ENCODE measurements at regions not wholly inside any gene's neighbourhood (a gene's known extent, or its start where the extent isn't known, plus 50 kb on each side); places are given as distances from the start of the nearest gene placed in this dataset.

- H3K36me3 Mint-ChIP-seq (ENCODE audit: unreplicated experiment), result no peaks in the 10 kb centered on the region
- no peak for TF ChIP-seq CTCF (IDR thresholded peaks at IDR 0.05)
- H3K4me3 Mint-ChIP-seq (ENCODE audit: unreplicated experiment), result no peak overlapping the region
- no peak for DNase-seq (ENCODE audit: extremely low spot score, unreplicated experiment)
- H3K4me1 Mint-ChIP-seq (ENCODE audit: unreplicated experiment), result no peaks in the 10 kb centered on the region
- no peak overlapping the region for H3K27ac Mint-ChIP-seq (ENCODE audit: unreplicated experiment)
- no peaks in the 10 kb centered on the region for H3K9me3 Mint-ChIP-seq (ENCODE audit: unreplicated experiment)
- peaks cover 10% of the 10 kb centered on the region for H3K27me3 Mint-ChIP-seq (ENCODE audit: unreplicated experiment)
Measured at GRCh38 chr2:212745359-212745758, 206.8 kb upstream of the ERBB4 start.

- DNase-seq (ENCODE audit: extremely low spot score, unreplicated experiment), result no peak
- peaks cover 9% of the 10 kb centered on the region for H3K27me3 Mint-ChIP-seq (ENCODE audit: unreplicated experiment)
- H3K9me3 Mint-ChIP-seq (ENCODE audit: unreplicated experiment), result no peaks in the 10 kb centered on the region
- H3K4me1 Mint-ChIP-seq (ENCODE audit: unreplicated experiment), result no peaks in the 10 kb centered on the region
- no peak overlapping the region for H3K27ac Mint-ChIP-seq (ENCODE audit: unreplicated experiment)
- no peak for TF ChIP-seq CTCF (IDR thresholded peaks at IDR 0.05)
- H3K36me3 Mint-ChIP-seq (ENCODE audit: unreplicated experiment), result no peaks in the 10 kb centered on the region
- no peak overlapping the region for H3K4me3 Mint-ChIP-seq (ENCODE audit: unreplicated experiment)
Measured at GRCh38 chr2:212737392-212738172, 199.0 kb upstream of the ERBB4 start.

GRCh38 chr2:212736385-212736726, 197.8 kb upstream of the ERBB4 start:
- no peak overlapping the region for H3K4me3 Mint-ChIP-seq (ENCODE audit: unreplicated experiment)
- no peak for TF ChIP-seq CTCF (IDR thresholded peaks at IDR 0.05)
- H3K4me1 Mint-ChIP-seq (ENCODE audit: unreplicated experiment), result no peaks in the 10 kb centered on the region
- H3K9me3 Mint-ChIP-seq (ENCODE audit: unreplicated experiment), result no peaks in the 10 kb centered on the region
- H3K27me3 Mint-ChIP-seq (ENCODE audit: unreplicated experiment), result peaks cover 9% of the 10 kb centered on the region
- H3K36me3 Mint-ChIP-seq (ENCODE audit: unreplicated experiment), result no peaks in the 10 kb centered on the region
- H3K27ac Mint-ChIP-seq (ENCODE audit: unreplicated experiment), result no peak overlapping the region
- no peak for DNase-seq (ENCODE audit: extremely low spot score, unreplicated experiment)

GRCh38 chr2:212733273-212733672, 194.7 kb upstream of the ERBB4 start:
- no peak for TF ChIP-seq CTCF (IDR thresholded peaks at IDR 0.05)
- no peaks in the 10 kb centered on the region for H3K4me1 Mint-ChIP-seq (ENCODE audit: unreplicated experiment)
- no peaks in the 10 kb centered on the region for H3K36me3 Mint-ChIP-seq (ENCODE audit: unreplicated experiment)
- H3K27ac Mint-ChIP-seq (ENCODE audit: unreplicated experiment), result no peak overlapping the region
- no peak for DNase-seq (ENCODE audit: extremely low spot score, unreplicated experiment)
- peaks cover 10% of the 10 kb centered on the region for H3K27me3 Mint-ChIP-seq (ENCODE audit: unreplicated experiment)
- no peak overlapping the region for H3K4me3 Mint-ChIP-seq (ENCODE audit: unreplicated experiment)
- no peaks in the 10 kb centered on the region for H3K9me3 Mint-ChIP-seq (ENCODE audit: unreplicated experiment)

- peaks cover 8% of the 10 kb centered on the region for H3K27me3 Mint-ChIP-seq (ENCODE audit: unreplicated experiment)
- no peak for TF ChIP-seq CTCF (IDR thresholded peaks at IDR 0.05)
- H3K4me1 Mint-ChIP-seq (ENCODE audit: unreplicated experiment), result no peaks in the 10 kb centered on the region
- no peak overlapping the region for H3K27ac Mint-ChIP-seq (ENCODE audit: unreplicated experiment)
- no peak for DNase-seq (ENCODE audit: extremely low spot score, unreplicated experiment)
- no peaks in the 10 kb centered on the region for H3K36me3 Mint-ChIP-seq (ENCODE audit: unreplicated experiment)
- no peaks in the 10 kb centered on the region for H3K9me3 Mint-ChIP-seq (ENCODE audit: unreplicated experiment)
- H3K4me3 Mint-ChIP-seq (ENCODE audit: unreplicated experiment), result no peak overlapping the region
Measured at GRCh38 chr2:212732860-212733259, 194.3 kb upstream of the ERBB4 start.
